Activated naive CD4-positive, alpha-beta T cell (primary cell): ENCODE measurements at regions not wholly inside any gene's neighbourhood (a gene's known extent, or its start where the extent isn't known, plus 50 kb on each side); places are given as distances from the start of the nearest gene placed in this dataset.

Experiments
- DNase-seq, 4 experiments: peaks; one replicate each; lab custom pipeline; 2025; lab: John Stamatoyannopoulos, UW

DNA sequence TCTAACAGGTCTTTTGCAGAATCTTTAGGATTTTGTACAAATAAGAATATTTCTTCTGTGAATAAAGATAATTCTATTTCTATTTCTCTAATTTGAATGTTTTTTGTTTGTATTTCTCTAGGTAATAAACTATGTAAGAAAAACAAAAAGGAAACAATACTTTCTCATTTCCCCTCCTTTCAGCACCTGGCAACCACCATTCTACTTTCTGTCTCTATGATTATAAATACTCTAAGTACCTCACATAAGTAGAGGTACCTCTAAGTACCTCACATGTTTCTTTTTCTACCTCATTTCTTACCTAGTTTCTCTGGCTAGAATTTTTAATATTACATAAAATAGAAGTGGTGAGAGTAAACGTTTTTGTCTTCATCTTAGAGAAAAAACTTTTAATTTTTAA, 550.0 kb downstream of the EPHA5 start:
- no peak for DNase-seq

DNA sequence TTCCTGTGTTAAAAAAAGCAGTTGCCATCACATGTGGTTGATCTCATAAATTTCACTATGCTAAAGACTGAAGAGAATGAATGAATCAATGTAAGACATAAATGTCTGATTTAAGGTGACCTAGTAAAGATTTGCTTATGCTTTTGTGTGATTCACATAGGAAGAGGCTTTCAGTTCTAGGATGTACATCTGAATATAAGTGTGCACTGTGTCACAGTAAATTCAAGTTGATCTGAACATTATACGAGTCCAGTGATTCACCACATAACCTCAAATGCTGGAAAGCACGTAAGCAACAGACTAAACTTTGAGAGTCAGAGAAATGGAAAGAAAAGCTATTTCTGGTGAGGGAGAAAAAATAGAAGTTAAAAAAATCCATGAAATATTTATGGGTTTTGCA, 567.9 kb downstream of the EPHA5 start:
- DNase-seq = no peak

DNA sequence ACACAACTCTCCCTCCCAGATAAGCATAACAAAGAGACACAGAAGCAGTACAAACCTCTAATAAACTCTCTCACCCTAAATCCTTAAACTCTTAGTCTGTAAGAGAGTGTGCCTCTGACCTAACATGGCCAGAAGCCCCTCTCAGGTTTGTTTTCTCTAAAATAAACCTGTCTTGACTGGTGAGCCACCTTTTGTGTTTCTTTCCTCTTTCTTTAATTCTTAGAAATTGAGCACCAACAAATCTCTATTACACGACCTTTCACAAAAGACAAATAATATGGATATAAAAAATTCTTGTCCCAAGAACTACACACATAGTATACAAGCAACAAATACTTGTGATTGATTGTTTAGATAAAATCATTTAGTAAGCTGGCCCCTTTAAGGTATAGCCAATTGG, 573.7 kb downstream of the EPHA5 start:
- no peak for DNase-seq

DNA sequence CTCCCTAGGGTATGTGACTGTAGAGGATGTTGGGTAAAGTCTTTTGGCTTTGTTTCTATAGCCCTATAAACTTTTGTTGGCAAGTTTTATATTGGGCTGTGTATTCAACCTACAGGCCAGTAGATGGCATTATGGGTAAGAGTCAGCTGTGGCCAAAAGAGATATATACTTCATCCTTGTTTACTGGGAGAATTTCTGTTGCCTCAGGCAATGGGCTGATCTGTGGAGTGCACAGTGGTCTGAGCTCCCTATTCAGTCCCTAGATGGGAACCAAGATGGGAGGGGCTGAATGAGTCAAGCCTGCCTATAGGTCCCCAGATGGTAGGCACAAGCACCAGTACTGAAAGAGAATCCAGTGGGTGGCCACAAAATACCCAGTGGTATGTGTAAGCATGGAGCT, 580.6 kb downstream of the EPHA5 start:
- DNase-seq = no peak

DNA sequence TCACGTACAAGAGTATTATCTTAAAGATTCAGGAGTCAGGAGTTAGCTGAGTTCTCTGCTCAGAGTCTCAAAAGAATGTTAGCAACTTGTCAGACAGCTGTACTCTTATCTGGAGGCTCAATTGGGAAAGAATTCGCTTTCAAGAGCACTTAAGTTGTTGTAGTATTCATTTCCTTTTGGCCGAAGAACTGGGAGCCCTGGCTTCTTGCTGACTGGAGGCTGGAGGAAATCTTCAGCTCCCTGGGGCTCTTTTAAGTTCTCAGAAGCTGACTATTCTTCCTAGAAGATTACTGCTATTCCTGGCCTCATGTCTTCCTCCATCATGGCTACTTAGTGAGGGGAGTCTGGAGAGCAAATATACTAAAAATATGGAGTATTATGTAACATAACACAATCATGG, 587.2 kb downstream of the EPHA5 start:
- no peak for DNase-seq

DNA sequence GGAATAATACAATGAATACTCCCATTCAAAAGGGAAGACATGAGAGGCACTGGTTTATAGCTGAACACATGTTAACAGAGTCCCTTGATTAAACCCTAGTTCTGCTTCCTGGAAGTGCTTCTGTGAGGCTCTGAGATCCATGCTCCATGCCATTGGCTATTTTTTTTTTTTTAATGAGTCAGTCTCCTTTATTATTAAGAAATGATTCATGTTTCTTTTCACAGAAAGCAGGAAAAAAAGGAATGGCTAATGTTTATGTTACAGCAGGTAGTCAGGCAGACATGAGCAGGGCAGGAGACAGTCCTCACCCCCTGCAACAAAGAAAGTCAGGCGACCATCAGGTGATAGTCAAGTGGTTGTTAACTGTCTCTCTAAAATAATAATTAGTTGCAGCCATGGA, 598.7 kb downstream of the EPHA5 start:
- DNase-seq = no peak

DNA sequence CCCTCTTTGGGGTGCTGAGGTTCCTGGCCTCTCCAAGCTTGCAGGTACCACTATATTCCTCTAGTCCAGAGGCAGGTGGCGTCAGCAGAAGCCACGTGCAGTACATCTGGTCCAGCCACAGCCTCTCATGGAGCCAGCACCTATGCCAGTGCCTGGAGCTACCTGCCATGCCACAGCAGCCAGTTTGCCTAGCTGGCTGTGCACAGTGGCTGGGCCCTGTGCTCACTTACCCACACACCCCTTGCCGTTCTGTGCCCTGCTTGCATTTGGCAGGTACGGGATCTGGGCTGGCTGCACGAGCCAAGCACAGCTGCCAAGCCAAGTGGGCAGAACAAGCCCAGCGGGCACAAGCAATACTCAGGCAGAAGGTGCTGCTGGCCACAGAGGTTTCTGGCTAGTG, 601.1 kb downstream of the EPHA5 start:
- no peak for DNase-seq

DNA sequence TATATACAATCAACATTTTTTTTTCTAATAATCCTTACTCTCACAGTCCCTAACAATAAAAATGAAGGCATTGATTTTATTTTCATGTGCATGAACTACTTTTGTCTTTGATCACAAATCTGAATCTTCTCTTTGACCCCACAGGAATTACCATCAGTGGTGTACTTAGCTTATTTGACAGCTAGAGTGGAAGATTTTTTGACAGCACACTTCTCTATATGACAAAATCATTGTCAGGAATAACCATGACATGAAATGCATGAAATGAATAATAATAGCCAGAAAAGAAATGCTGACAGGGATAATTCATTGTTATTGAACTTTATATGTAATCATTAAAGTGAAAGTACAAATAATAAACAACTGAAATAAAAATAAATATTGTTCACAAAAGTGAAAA, 604.2 kb downstream of the EPHA5 start:
- DNase-seq = no peak

DNA sequence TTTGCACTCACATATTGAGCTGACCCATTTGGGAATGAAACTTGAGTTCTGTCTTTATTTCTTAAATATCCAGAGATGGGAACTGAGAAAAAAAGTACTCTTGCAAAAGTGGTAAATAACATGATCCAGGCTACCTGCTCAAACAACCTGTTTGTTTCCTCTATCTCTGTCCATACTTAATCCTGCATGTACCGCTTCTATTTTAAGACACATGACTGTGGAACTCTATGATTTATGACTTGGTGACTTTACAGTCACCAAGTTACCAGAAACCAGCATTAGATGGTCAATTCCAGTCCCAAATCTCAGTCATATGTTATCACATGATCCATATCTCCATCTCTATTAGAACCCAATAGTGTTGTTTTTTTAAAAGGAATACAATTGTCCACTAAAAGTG, 606.7 kb downstream of the EPHA5 start:
- no peak for DNase-seq

DNA sequence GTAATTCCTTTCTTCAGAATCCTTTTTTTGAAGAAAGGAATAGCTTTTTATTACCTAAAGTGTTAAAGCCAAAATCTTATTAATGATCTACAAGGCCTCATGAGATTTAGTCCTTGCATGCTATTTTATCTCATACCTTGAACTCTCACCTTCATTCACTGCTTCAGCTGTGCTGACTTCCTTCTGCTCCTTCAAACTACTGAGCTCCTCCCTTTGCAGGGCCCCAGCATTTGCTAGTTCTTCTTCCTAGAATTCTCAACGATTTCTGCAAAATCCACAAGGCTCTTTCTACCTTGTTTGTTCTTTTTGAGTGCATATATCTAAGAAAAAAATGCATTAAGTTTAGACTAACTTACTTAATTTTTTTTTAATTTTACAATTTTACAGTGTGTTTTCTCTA, 619.5 kb downstream of the EPHA5 start:
- no peak for DNase-seq

DNA sequence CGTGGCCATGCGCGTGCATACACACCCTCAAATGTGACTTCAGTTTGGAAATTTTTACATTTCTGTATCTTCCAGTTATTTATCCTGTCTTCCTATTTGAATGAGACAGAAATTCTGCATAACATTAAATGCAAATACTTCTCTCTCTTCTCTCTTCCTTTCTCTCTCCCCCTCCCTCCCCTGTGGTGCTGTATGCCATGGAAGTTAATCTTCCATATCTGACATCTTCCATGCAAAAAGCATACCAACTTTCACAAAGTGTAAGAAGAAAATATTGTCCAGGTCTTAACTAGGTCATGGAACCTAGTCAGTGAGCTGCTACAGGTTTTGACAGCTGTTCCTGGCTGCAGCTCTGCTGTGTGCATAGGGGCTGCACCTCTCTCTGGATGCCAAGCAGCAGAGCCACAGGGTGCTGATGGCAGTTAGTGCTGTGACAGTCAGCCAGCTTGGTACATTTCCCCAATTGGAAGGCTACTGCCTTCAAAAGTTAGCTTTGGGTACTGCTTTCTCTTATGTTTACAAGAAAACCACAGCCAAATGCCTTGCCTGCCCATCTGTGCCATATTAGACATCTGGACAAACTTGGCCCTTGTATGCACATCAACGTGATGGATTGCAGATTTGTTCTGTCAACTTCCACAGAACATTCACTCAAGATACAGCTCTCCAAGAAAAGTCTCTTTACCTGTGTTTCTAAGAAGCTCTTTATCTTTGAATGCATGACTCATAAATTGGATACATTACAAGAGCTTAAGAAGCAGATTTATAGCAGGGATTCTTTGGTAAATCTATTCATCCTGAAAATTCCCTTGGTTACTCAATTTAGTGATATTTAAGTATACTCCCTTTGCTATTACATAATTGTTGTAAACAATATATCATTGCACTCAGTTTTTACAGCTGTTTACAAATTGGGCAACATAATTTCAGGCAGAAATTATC, 623.8 kb downstream of the EPHA5 start:
- DNase-seq = no peak

DNA sequence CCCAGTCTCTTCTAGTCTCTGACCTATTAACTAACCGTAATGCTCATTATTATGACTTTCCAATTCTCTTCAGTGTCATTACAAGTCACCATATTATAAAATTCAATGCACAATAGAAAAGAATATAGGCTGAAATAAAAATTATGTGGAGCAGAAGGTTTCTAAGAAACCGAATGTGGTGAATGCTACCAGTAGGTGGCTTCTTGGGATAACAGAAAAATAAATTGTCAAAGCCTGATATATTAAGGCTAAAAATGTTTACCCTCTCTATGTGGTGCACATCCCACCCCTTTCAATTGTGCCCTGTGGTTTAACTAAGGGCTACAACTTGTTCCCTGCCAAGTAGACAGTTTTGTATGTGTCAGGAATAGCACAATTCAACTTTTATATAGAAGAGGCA, 624.6 kb upstream of the TECRL start:
- DNase-seq = no peak

DNA sequence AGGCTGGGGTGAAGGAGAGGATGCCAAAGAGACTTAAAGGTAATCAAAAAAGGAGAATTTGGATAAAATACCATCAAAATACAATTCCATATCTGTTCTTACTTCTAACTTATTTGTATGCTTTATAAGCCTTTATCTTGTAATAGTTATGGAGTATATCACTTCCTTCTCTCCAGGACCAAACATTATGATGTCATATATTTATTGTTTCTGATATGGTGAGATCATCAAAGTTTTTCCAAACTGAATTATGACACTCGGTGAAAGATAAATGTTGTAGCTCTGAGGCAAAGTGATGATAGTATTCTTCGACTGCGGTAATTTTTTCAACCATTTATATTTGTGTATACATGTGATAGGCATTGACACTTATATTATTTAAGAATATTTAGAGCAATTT, 619.3 kb upstream of the TECRL start:
- no peak for DNase-seq

DNA sequence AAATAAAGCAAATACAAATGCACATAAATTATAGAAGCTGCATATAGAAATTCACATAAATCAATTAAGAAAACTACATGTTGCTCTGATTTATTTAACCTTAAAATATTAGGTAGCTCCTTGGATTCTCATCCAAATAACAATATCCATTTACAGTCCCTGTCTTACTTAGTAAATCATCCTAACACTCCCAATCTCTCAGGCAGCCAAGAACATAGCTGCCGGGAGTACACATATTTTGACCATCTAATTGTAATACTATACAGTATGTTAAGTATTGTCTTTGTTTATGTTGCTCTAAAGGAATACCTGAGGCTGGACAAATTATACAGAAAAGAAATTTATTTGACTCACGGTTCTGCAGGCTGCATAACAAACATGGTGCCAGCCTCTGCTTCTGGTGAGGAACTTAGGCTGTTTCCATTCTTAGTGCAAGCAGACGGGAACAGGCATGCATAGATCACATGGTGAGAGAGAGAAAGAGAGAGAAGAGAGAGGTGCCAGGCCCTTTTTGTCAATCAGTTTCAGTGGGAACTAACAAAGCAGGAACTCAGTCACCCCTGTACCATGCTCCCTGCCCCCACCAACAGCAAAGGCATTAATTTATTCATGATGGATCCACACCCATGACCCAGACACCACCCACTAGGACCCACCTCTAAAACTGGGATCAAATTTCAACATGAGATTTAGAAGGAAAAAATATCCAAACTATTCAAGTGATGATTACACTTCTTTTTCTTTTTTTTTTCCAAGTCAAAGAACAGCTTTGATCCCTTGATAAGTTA, 614.8 kb upstream of the TECRL start:
- DNase-seq = no peak

DNA sequence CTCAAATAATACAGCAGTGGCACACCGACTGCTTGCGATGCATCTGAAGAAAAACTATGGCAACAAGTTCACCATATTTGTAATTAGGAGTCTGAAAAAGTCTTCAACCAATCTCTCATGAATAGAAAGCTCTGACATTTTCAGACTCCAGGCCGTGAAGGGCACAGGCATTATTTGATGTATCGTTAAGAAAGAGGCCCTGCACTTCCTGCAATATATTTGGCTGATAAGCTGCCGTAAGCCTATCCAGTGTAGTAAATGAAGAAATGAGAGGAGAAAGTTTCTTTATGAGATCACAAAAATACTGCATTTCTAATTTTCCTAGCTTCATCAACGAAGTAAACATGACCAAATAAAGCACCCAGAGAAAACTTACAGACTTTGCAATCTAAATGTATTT, 613.8 kb upstream of the TECRL start:
- DNase-seq = no peak

DNA sequence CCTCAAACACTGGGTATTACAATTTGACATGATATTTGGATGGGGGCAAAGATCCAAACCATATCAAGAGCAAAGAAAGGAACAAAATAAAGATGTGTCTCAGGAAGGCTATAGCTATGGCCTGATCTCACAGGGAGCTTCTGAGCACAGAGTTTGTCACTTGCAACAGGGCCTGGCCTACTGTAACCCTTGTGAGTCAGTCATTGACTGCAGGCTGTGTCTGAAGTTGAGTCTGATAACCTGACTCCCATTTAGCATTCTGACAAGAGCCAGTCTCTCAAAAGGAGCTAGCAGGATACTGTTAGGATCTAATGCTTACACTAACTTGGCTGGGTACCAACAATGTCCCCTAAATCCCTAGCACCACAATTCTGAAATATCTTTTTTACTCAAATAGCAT, 612.5 kb upstream of the TECRL start:
- DNase-seq = no peak

DNA sequence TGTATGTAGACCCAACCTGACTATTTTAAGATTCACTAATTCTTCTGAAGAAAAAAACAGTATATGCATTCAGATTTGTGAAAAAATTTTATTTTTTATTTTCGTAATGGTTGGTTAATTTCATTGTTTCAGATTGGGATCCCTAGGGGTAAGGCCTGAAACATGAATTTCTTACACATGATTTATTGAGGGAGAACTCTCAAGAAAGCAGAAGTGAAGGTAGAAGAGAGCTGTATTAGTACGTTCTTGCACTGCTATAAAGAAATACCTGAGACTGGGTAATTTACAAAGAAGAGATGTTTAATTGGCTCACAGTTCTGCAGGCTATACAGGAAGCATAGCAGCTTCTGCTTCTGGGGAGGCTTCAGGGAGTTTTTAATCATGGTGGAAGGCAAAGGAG, 611.9 kb upstream of the TECRL start:
- DNase-seq = no peak

DNA sequence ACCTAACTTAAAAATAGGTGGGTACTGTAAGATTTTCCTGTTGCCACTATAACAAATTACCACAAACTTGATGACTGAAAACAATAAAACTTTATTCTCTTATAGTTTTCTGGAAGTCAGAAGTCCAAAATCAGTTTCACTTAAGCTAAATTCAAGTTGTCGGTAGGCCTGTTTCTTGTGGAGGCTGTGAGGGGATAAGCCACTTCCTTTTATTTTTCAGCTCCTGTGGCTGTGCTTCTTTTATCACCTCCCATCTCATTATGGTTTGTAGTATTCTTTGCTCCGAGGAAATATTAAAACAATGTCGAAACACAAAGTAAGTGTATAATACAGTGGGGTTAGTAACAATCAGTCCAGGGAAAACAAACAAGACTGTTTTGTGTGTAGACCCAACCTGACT, 610.5 kb upstream of the TECRL start:
- no peak for DNase-seq

DNA sequence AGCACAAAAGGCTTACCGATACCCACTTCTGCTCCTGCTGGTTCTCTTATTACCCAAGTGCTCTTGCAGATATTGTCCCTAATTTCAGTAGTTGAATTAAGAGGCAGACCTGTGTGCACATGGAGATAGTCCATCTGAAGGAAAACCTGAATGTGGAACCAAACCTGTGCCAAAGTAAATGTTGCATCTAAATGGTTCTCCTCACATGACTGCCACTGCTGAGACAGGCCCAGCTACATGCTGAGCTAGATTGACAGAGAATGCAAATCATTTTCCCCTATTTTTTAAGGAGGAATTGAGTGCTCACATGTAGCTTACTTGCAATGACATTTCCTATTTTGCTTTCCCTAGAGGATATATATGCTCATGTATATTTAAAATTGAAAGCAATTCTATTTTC, 609.1 kb upstream of the TECRL start:
- no peak for DNase-seq

DNA sequence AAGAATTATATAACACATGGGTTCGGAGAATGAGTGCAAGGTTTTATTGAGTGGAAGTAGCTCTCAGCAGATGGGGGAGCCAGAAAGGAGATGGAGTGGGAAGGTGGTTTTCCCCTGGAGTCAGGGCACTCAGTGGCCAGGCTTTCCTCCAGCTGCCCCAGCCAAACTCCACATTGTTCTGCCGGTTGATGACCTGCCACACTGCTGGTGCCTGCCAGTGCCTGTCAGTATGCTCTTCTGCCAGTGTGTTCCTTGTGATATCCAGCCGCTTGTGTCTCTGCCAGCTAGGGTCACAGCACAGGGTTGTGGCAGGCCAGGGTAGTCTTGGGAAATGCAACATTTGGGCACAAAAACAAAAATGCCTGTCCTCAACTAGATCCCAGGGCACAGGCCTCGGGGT, 604.8 kb upstream of the TECRL start:
- no peak for DNase-seq

DNA sequence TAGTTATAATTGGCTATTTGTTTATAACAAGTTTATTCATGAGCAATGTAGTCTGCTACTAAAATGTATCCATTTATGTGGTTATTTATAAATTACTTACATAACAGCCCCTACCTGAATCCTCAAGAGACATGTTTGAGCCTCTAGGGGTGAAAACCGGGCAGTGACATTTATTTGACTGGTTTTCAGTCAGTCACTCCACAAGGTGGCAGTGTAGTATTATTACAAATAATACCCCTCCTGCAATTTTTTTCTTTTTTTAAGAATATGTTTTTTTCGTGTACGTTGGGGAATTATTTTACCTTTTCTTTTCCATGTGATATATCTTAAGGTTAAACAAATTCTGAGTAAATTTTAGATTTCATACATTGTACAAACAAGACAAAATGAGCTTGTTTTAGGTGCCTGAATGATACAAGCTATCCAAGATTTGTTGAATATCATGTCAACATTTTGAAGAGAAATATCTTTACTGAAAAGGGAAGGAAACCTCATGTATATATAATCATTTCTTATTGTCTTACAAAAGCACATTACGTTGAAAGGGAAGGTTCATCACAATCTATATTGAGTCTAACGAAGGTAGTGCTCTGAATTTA, 598.7 kb upstream of the TECRL start:
- DNase-seq = no peak

DNA sequence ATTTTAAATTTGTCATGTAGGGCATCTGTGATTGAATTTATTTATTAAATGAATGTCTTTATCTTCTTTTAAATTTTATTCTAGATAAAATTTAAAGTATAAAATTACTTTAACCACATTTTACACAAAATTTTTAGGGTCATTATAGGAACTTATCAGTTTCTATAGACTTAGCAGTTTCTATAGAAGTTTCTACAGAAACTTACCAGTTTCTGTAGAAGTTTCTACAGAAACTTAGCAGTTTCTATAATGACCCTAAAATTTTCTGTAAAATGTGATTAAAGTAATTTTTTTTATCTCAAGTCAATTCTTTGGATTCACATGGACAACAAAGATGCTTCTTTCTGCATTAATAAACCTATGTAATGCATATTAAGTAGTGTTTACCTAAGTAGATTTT, 565.9 kb upstream of the TECRL start:
- no peak for DNase-seq

DNA sequence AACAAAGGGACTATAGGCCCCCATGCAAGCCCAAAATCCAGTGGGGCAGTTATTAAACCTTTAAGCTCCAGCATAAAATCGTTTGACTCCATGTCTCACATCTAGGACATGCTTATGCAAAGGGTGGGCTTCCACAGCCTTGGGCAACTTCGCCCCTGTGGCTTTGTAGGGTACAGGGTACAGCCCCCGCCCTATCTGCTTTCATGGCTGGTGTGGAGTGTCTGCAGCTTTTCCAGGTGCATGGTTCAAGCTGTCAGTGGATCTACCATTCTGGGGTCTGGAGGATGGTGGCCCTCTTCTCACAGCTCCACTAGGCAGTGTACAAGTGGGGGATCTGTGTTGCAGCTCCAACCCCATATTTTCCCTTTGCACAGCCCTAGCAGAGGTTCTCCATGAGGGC, 559.8 kb upstream of the TECRL start:
- no peak for DNase-seq
